OCI-LY1 (cell line): ENCODE measurements at regions not wholly inside any gene's neighbourhood (a gene's known extent, or its start where the extent isn't known, plus 50 kb on each side); places are given as distances from the start of the nearest gene placed in this dataset.

Source experiments
- H2AFZ ChIP-seq: fragments of 200-600 bp; sonication (generic), shearing (Covaris generic); 2 replicates; pipeline ENCODE4 v1.6.0; 2014; ENCODE audit warnings: antibody characterized with exemption, mild to moderate bottlenecking, low read length
- H3F3A ChIP-seq: fragments of 200-600 bp; sonication (generic), shearing (Covaris generic); 2 replicates; pipeline ENCODE4 v1.6.0; 2014; ENCODE audit warnings: mild to moderate bottlenecking, antibody characterized with exemption, low read length, moderate library complexity; ENCODE audit not compliant: insufficient read depth
- H3K27ac ChIP-seq: fragments of 200-600 bp; sonication (generic); 2 replicates; pipeline ENCODE4 v1.5.1; 2014; ENCODE audit warnings: low read length, mixed run types, mild to moderate bottlenecking, low read depth; ENCODE audit not compliant: poor library complexity, severe bottlenecking
- H3K27me3 ChIP-seq: fragments of 200-600 bp; sonication (generic); 2 replicates; pipeline ENCODE4 v1.6.0; 2014; ENCODE audit warnings: antibody characterized with exemption, mild to moderate bottlenecking, low read length, moderate library complexity; ENCODE audit not compliant: insufficient read depth
- H3K36me3 ChIP-seq: fragments of 200-600 bp; sonication (generic); 2 replicates; pipeline ENCODE4 v1.6.1; 2014; ENCODE audit warnings: mild to moderate bottlenecking, antibody characterized with exemption, low read length, moderate library complexity, mixed read lengths; ENCODE audit not compliant: insufficient read depth
- H3K4me1 ChIP-seq: fragments of 200-600 bp; sonication (generic); 2 replicates; pipeline ENCODE4 v1.5.1; 2014; ENCODE audit warnings: mild to moderate bottlenecking, low read length, moderate library complexity; ENCODE audit not compliant: insufficient read depth, severe bottlenecking
- H3K4me2 ChIP-seq: fragments of 200-600 bp; sonication (generic), shearing (Covaris generic); 2 replicates; pipeline ENCODE4 v1.6.1; 2014; ENCODE audit warnings: low read length
- H3K4me3 ChIP-seq: fragments of 200-600 bp; sonication (generic); 2 replicates; pipeline ENCODE4 v1.5.1; 2014; ENCODE audit warnings: low read length, low read depth, mild to moderate bottlenecking, mixed read lengths; ENCODE audit not compliant: poor library complexity, severe bottlenecking
- H3K79me2 ChIP-seq: fragments of 200-600 bp; shearing (Covaris generic); 2 replicates; pipeline ENCODE4 v1.6.1; 2016; ENCODE audit warnings: mixed run types, low read length, mixed read lengths; ENCODE audit not compliant: insufficient read depth
- H3K9ac ChIP-seq: fragments of 200-600 bp; sonication (generic), shearing (Covaris generic); 2 replicates; pipeline ENCODE4 v1.6.1; 2014; ENCODE audit warnings: mild to moderate bottlenecking, low read length, mixed read lengths
- H3K9me2 ChIP-seq: fragments of 200-600 bp; sonication (generic), shearing (Covaris generic); 2 replicates; pipeline ENCODE4 v1.6.1; 2014; ENCODE audit warnings: low read depth, mild to moderate bottlenecking, low read length, mixed read lengths
- H3K9me3 ChIP-seq: fragments of 200-600 bp; shearing (Covaris generic); 2 replicates; pipeline ENCODE4 v1.6.1; 2014; ENCODE audit warnings: low read length, mixed read lengths
- H4K20me1 ChIP-seq: fragments of 200-600 bp; sonication (generic), shearing (Covaris generic); 2 replicates; pipeline ENCODE4 v1.6.0; 2016; ENCODE audit warnings: mild to moderate bottlenecking, low read length; ENCODE audit not compliant: insufficient read depth
- EZH2 ChIP-seq: fragments of 200-600 bp; sonication (generic), shearing (Covaris generic); IDR thresholded peaks from 2 replicates; pipeline ENCODE4 v1.8.0; 2017; ENCODE audit warnings: borderline replicate concordance, mixed run types, mild to moderate bottlenecking, antibody characterized with exemption, low read length, moderate library complexity, mixed read lengths
- TF ChIP-seq, protein P1 (sequence below): fragments of 200-600 bp; sonication (generic), shearing (Covaris generic); IDR thresholded peaks from 2 replicates; pipeline ENCODE4 v1.5.1; 2017; ENCODE audit warnings: mild to moderate bottlenecking, antibody characterized with exemption, low read length, moderate library complexity, mixed read lengths

GRCh38 chr15:55060836-55061235 is 135.9 kb downstream of the RSL24D1 start:
- TF ChIP-seq, protein P1, sequence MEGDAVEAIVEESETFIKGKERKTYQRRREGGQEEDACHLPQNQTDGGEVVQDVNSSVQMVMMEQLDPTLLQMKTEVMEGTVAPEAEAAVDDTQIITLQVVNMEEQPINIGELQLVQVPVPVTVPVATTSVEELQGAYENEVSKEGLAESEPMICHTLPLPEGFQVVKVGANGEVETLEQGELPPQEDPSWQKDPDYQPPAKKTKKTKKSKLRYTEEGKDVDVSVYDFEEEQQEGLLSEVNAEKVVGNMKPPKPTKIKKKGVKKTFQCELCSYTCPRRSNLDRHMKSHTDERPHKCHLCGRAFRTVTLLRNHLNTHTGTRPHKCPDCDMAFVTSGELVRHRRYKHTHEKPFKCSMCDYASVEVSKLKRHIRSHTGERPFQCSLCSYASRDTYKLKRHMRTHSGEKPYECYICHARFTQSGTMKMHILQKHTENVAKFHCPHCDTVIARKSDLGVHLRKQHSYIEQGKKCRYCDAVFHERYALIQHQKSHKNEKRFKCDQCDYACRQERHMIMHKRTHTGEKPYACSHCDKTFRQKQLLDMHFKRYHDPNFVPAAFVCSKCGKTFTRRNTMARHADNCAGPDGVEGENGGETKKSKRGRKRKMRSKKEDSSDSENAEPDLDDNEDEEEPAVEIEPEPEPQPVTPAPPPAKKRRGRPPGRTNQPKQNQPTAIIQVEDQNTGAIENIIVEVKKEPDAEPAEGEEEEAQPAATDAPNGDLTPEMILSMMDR = no peak
- no peak for TF ChIP-seq EZH2
- no peaks in the 10 kb centered on the region for H3F3A ChIP-seq
- H3K27me3 ChIP-seq = no peaks in the 10 kb centered on the region
- no peaks in the 10 kb centered on the region for H3K4me1 ChIP-seq
- no peaks in the 10 kb centered on the region for H3K36me3 ChIP-seq
- no peak overlapping the region for H3K27ac ChIP-seq
- no peaks in the 10 kb centered on the region for H4K20me1 ChIP-seq
- H3K4me3 ChIP-seq = no peak overlapping the region
- H3K79me2 ChIP-seq = no peaks in the 10 kb centered on the region
- H2AFZ ChIP-seq = no peak overlapping the region
- H3K4me2 ChIP-seq = no peak overlapping the region
- no peaks in the 10 kb centered on the region for H3K9me3 ChIP-seq
- H3K9me2 ChIP-seq = no peaks in the 10 kb centered on the region
- H3K9ac ChIP-seq = no peak overlapping the region

GRCh38 chr15:55056500-55056899 is 140.2 kb downstream of the RSL24D1 start:
- no peak overlapping the region for H2AFZ ChIP-seq
- no peaks in the 10 kb centered on the region for H3K79me2 ChIP-seq
- H3K4me2 ChIP-seq = no peak overlapping the region
- no peaks in the 10 kb centered on the region for H3K4me1 ChIP-seq
- H3K27me3 ChIP-seq = no peaks in the 10 kb centered on the region
- TF ChIP-seq, protein P1 = no peak
- no peak for TF ChIP-seq EZH2
- H4K20me1 ChIP-seq = no peaks in the 10 kb centered on the region
- no peak overlapping the region for H3K9ac ChIP-seq
- no peak overlapping the region for H3K4me3 ChIP-seq
- H3K9me2 ChIP-seq = no peaks in the 10 kb centered on the region
- H3K27ac ChIP-seq = no peak overlapping the region
- H3K36me3 ChIP-seq = no peaks in the 10 kb centered on the region
- H3K9me3 ChIP-seq = no peaks in the 10 kb centered on the region
- H3F3A ChIP-seq = no peaks in the 10 kb centered on the region

DNA sequence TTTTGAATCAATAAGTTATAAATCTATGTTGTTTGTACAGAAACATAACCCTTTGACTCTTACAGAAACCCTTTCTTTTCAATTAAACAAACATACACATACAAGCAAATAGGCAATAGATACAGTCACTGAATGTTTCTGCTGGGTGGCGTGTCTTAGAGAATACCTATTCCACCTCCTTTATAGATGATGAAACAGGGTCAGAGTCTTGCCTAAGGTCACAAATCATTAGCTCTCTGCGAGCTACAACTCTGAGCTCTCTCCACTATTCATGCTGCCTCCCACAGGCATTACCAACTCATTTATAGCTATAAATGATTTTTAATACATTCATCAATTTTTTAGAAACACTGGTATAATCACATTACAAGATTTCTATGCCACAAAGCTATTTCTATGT is 152.6 kb downstream of the RSL24D1 start:
- no peaks in the 10 kb centered on the region for H3K79me2 ChIP-seq
- H3K9me2 ChIP-seq = no peaks in the 10 kb centered on the region
- no peak overlapping the region for H3K4me3 ChIP-seq
- H3K36me3 ChIP-seq = no peaks in the 10 kb centered on the region
- no peaks in the 10 kb centered on the region for H4K20me1 ChIP-seq
- no peak for TF ChIP-seq EZH2
- TF ChIP-seq, protein P1 = no peak
- H3K27ac ChIP-seq = no peak overlapping the region
- H3K27me3 ChIP-seq = no peaks in the 10 kb centered on the region
- no peak overlapping the region for H2AFZ ChIP-seq
- no peaks in the 10 kb centered on the region for H3K4me1 ChIP-seq
- no peaks in the 10 kb centered on the region for H3K9me3 ChIP-seq
- H3K9ac ChIP-seq = no peak overlapping the region
- H3K4me2 ChIP-seq = no peak overlapping the region
- H3F3A ChIP-seq = no peaks in the 10 kb centered on the region
